ENCODE measurements at regions not wholly inside any gene's neighbourhood (a gene's known extent, or its start where the extent isn't known, plus 50 kb on each side); places are given as distances from the start of the nearest gene placed in this dataset.
"Not testable (repeated sequence)": the region's sequence is repeated elsewhere in the genome, so short reads cannot be mapped to it uniquely, and the experiment has no call there.

DNA sequence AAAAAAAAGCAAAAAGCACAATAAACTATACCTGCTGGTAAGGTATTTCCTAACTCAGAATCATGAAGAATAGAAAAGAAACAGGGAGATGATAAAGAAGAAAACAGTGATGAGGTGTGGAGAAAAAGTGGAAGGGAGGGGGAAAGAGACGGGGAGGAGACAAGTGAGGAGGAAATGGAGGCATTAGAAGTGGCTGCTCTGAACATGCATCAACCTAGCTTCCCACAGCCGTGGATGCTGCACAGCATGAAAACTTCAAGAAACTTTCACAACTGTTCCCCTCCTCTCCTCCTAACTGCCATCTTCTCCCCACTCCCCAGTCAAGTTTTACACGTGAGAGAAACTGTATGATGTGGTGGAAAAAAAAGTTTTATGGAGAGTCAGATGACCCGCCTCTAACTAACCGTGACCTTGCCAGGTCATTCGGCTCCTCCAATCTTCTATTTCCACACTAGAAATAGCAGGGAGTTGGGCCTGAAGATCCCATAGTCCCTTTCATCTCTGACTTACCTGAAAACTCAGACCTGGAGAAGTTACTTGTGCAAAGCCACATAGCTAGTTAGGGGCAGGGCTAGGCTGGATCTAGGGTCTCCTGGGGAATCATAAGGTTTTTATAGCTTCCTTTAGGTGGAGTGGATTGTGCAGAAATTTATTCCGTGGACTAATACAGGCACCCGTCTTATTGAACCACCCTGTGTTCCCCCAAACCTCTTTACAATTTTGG lies 461.9 kb downstream of the KLF5 start:
- H3K79me2 ChIP-seq (ENCODE audit: insufficient read depth, low read length): no peaks in the 10 kb centered on the region
- no peaks in the 10 kb centered on the region for H3F3A ChIP-seq (ENCODE audit: insufficient read depth, low read length)
- no peaks in the 10 kb centered on the region for H3K4me1 ChIP-seq (ENCODE audit: insufficient read depth, low read length, severe bottlenecking)
- H3K27me3 ChIP-seq (ENCODE audit: insufficient read depth, low read length): no peaks in the 10 kb centered on the region
- H3K27ac ChIP-seq (ENCODE audit: low read depth, low read length, poor library complexity, severe bottlenecking): no peak overlapping the region
- H3K36me3 ChIP-seq (ENCODE audit: insufficient read depth, low read length): no peaks in the 10 kb centered on the region
- TF ChIP-seq CTCF (IDR thresholded peaks at IDR 0.05; ENCODE audit: low read length): no peak
- no peak for TF ChIP-seq EZH2 (IDR thresholded peaks at IDR 0.05; ENCODE audit: borderline replicate concordance, low read length)
- H3K9me2 ChIP-seq (ENCODE audit: low read depth, low read length): no peaks in the 10 kb centered on the region
- no peaks in the 10 kb centered on the region for H4K20me1 ChIP-seq (ENCODE audit: insufficient read depth, low read length)
- H3K4me2 ChIP-seq (ENCODE audit: low read length): no peak overlapping the region
- no peak overlapping the region for H3K9ac ChIP-seq (ENCODE audit: low read length)
- H2AFZ ChIP-seq (ENCODE audit: low read length): no peak overlapping the region
- no peak overlapping the region for H3K4me3 ChIP-seq (ENCODE audit: low read depth, low read length, poor library complexity, severe bottlenecking)
- no peaks in the 10 kb centered on the region for H3K9me3 ChIP-seq (ENCODE audit: low read length)

DNA sequence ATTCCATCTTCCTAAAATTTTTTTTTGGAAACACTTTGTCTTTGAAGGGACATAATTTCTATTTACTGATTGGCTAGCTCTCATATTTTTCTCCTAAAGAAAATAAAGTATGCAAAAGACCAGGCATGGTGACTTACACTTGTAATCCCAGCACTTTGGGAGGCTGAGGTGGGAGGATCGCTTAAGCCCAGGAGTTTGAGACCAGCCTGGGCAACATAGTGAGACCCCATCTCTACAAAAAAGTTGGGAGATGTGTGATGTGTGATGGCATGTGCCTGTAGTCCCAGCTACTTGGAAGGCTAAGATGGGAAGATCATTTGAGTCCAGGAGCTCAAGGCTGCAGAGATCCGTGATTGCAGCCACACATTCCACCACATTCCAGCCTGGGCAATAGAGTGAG lies 461.3 kb downstream of the KLF5 start:
- H3K9me2 ChIP-seq (ENCODE audit: low read depth, low read length); H3K4me3 ChIP-seq (ENCODE audit: low read depth, low read length, poor library complexity, severe bottlenecking); H3K4me2 ChIP-seq (ENCODE audit: low read length); H3K36me3 ChIP-seq (ENCODE audit: insufficient read depth, low read length); H3K27ac ChIP-seq (ENCODE audit: low read depth, low read length, poor library complexity, severe bottlenecking); H3K27me3 ChIP-seq (ENCODE audit: insufficient read depth, low read length); H3K79me2 ChIP-seq (ENCODE audit: insufficient read depth, low read length); H3K9me3 ChIP-seq (ENCODE audit: low read length); H3F3A ChIP-seq (ENCODE audit: insufficient read depth, low read length); H2AFZ ChIP-seq (ENCODE audit: low read length); H4K20me1 ChIP-seq (ENCODE audit: insufficient read depth, low read length); H3K9ac ChIP-seq (ENCODE audit: low read length); H3K4me1 ChIP-seq (ENCODE audit: insufficient read depth, low read length, severe bottlenecking): not testable (repeated sequence)

DNA sequence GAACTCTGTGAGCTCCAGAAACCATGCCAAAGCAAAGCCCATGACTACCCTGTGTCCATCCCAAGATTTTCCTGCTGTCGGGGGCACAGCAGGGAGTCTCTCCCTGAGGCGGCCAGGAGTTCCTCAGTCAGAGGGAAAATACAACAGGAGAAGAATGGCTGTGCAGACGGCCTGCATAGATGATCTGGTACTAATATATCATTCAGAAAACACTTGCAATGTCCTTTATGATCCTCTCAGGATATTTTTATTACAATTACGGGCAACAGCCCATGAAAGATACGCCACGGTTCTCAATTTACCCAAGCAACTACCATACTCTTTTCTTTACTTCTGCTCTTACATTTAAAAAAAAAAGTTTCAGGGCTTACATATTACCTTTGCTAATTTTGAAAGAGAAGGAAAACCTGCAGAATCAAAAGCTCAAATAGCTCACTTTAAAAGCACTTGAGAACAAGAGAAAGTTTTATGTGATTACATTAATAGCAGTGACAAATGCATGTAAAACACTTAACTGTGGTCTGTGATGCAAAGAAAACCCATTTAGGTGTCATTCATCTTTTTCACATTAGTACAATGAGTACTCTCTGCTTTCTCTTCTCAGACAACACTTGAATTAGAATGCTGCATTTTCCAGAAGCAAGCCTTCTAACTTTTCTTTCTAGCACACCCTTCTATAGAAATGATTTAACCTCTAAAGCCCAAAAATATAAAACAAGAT lies 460.8 kb downstream of the KLF5 start:
- no peak overlapping the region for H2AFZ ChIP-seq (ENCODE audit: low read length)
- no peaks in the 10 kb centered on the region for H3K36me3 ChIP-seq (ENCODE audit: insufficient read depth, low read length)
- TF ChIP-seq EZH2 (IDR thresholded peaks at IDR 0.05; ENCODE audit: borderline replicate concordance, low read length): no peak
- no peak for TF ChIP-seq CTCF (IDR thresholded peaks at IDR 0.05; ENCODE audit: low read length)
- H3K9me2 ChIP-seq (ENCODE audit: low read depth, low read length): no peaks in the 10 kb centered on the region
- no peak overlapping the region for H3K27ac ChIP-seq (ENCODE audit: low read depth, low read length, poor library complexity, severe bottlenecking)
- H4K20me1 ChIP-seq (ENCODE audit: insufficient read depth, low read length): no peaks in the 10 kb centered on the region
- no peaks in the 10 kb centered on the region for H3F3A ChIP-seq (ENCODE audit: insufficient read depth, low read length)
- no peak overlapping the region for H3K4me3 ChIP-seq (ENCODE audit: low read depth, low read length, poor library complexity, severe bottlenecking)
- no peaks in the 10 kb centered on the region for H3K27me3 ChIP-seq (ENCODE audit: insufficient read depth, low read length)
- no peaks in the 10 kb centered on the region for H3K9me3 ChIP-seq (ENCODE audit: low read length)
- no peak overlapping the region for H3K9ac ChIP-seq (ENCODE audit: low read length)
- H3K79me2 ChIP-seq (ENCODE audit: insufficient read depth, low read length): no peaks in the 10 kb centered on the region
- H3K4me1 ChIP-seq (ENCODE audit: insufficient read depth, low read length, severe bottlenecking): no peaks in the 10 kb centered on the region
- H3K4me2 ChIP-seq (ENCODE audit: low read length): no peak overlapping the region
